ENCODE measurements at regions not wholly inside any gene's neighbourhood (a gene's known extent, or its start where the extent isn't known, plus 50 kb on each side); places are given as distances from the start of the nearest gene placed in this dataset.

GRCh38 chr2:220002251-220002650 lies 374.8 kb downstream of the SLC4A3 start:
- no peak for DNase-seq

DNA sequence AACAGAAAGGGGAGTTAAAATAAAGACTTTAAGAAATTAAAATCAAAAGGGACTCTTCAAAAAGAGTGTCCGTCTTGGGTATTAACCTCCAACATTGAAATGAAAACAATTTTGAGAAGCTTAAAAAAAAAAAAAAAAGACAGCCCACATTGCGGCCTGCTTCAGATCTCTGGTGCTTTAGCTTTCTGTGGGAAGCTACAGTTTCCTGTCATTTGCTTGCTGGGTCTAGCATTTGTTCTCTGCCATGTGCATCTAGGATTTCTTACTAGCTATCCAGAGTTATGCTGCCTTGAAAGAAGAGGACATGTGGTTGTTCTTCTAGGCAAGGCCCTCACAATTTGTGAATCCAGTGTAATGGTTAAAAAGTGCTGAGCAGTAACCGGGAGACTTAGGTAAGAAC lies 375.3 kb downstream of the SLC4A3 start:
- DNase-seq: no peak

- DNase-seq: no peak
Measured at GRCh38 chr2:220005362-220005761, 377.9 kb downstream of the SLC4A3 start.

- DNase-seq: no peak
Measured at GRCh38 chr2:220006152-220006621, 378.8 kb downstream of the SLC4A3 start.

GRCh38 chr2:220011859-220012258 lies 384.4 kb downstream of the SLC4A3 start:
- DNase-seq: no peak

- DNase-seq: no peak
Measured at GRCh38 chr2:220014961-220015360, 387.5 kb downstream of the SLC4A3 start.

DNA sequence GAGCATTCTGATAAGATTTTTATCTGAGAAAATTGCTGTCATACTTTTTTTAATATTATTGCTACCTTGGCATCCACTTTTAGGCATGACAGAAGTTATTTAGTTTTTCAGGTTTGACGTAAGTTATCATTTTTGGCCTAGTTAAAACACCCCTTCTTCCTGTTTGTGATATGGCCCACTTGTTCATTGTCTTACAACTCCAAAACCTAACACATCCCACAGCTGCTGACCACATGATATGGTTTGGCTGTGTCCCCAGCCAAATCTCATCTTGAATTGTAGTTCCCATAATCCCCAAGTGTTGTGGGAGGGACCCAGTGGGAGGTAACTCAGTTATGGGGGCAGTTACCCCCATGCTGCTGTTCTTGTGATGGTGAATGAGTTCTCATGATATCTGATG lies 388.1 kb downstream of the SLC4A3 start:
- DNase-seq: no peak

DNA sequence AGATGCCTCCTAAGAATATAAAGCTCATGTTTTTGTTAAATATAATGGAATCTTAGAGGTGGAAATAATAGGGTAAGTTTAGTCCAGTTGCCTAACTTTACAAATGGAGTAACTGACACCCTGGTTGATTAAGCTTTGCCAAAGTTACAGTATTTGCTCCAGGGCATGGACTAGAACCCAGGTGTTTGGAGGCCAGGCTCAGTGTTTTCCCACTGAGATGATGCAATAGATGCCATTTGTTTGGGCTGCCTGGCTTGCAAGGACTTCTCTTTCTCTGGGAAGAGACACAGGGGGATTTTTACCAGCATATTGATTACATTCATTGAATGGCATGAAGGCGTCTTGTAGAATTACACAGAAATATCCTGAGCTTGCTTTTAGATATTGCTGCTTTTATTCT lies 397.8 kb downstream of the SLC4A3 start:
- no peak for DNase-seq

DNA sequence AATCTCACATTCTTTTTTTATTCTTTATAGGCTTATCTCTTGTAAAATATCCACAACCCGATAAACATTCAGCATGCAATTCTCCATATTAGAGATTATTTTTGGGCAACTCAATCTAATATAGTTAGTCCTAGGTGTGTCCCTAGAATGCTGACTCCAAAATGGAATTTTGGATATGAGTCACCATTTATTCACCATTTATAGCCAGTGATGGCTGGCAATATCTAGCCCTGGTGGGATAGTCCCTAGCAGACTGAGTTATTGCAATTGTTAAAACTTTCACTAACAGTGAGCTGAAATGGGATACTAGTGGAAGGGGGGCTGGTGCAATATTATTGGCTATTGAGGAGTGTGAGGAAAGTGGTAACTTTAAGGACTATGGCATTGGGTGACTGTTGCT lies 401.6 kb downstream of the SLC4A3 start:
- DNase-seq: no peak

- no peak for DNase-seq
Measured at GRCh38 chr2:220033546-220033945, 406.1 kb downstream of the SLC4A3 start.

DNA sequence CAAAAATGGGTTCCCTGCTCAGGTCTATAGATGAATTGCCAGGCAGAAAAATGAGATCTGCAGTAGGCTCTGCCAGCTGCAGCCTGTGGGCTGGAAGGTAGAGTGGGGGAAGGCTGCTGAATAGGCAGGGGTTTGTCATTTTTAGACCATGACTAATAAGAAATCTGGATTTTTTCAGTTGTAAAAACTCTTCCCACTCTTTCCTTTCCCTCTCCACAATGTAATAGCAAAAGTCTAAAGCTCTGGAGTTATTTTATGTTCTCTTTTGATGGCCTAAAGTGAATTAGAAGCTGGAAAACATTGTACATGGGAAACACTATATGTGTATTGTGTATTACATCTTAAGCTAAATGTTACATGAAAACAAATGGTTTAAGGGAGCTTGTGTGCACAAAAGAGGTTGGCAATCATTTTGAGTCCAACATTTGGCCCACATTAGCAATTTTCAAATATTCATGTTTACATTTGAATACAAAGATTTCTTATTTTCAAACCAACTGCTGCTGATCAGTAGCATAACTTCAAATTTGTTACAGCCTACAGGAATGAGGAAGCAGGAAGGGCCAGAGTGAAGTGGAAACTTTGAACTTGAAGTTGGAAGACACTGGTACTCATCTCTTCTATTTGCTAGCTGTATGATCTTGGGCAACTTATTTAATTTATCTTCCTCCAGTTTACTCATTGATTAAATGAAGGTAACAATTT lies 407.1 kb downstream of the SLC4A3 start:
- no peak for DNase-seq

GRCh38 chr2:220036431-220036830 lies 409.0 kb downstream of the SLC4A3 start:
- DNase-seq: no peak

DNA sequence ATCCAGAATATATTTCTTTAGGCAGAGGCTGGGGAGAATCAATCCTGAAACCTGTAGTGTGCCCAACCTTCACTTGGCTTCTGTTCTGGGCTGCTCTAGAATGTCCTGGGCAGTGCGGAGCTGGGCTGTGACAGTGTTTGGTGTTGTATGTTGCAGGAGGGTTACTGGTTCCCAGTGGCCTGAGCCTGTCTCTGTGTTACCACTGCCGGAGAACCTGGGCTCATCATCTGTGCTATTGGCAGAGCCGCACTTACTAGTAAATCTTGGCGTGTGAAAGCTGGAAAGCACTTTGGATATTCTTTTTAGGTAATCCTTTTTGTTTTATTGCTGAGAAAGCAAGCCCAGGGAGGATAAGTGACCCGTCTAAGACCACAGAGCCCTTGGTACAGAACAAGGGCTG lies 412.9 kb downstream of the SLC4A3 start:
- DNase-seq: no peak

DNA sequence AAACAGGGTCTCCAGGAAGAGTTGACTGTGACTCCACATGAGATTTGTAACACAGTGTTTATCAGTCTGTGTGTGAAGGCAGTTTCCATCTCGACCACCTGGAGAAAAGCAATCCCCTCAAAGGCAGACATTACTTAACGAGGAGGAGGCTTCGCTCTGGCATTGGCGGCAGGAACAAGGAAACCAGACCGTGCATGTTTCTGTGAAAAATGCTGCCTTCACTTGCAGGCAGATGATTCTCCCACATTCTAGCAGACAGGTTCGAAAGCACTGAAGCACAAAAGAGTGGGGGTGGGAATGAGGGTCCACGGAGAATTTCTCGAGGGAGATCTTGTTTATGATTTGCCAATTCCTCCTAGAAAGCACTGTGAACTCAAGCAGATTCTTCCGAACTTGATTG lies 414.0 kb downstream of the SLC4A3 start:
- DNase-seq: no peak

- no peak for DNase-seq
Measured at GRCh38 chr2:220043155-220043989, 415.9 kb downstream of the SLC4A3 start.

DNA sequence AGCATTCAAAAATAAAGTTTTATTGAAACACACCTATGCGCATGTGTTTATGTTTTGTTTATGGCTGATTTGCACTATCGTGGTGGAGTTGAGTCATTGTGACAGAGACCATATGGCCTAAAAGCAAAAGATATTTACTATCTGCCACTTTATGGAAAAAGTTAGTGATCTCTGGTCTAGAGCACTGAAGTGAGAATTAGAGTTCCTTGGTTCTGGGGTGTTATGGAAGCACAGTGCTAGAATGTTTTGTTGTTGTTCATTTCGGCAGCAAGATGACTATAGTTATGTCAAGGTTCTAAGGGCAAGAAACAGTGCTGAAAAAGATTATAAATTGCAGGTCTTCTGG lies 416.5 kb downstream of the SLC4A3 start:
- no peak for DNase-seq

DNA sequence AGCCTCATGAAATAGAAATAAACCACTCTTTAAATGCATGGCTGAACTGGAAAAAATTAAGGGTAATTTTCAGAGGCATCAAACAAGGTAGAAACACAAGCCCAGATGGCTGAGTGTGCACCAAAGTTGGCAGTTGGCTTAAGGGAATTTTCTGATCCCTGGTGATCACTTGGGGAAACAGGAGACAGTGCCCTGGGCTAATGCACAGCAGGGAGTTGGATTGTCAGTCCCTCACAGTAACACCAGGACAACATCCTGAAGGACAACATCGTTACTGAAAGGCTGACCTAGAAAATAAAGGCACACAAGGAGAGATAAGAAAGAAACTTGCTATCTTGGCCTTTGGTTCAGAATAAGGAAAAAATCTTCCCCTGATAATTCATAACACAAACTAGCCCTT lies 417.0 kb downstream of the SLC4A3 start:
- DNase-seq: no peak

DNA sequence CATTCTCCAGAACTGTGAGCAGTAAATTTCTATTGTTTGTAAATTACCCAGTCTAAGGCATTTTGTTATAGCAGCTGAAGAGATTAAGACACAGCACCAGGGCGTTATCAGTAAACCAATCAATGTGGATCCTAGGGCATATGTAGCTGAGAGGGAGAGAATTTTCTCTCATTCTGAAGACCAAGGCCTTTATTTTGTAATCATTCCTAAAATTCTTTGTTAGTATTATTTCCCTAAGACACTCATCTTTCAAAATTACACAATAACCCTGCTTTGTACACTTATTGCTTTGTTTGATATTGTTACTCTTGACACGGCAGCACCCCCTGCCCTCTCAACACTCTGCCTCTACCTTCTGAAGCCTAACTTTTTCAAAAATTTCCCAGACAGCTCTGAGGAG lies 419.1 kb downstream of the SLC4A3 start:
- DNase-seq: no peak

GRCh38 chr2:220051716-220052115 lies 424.3 kb downstream of the SLC4A3 start:
- DNase-seq: no peak

DNA sequence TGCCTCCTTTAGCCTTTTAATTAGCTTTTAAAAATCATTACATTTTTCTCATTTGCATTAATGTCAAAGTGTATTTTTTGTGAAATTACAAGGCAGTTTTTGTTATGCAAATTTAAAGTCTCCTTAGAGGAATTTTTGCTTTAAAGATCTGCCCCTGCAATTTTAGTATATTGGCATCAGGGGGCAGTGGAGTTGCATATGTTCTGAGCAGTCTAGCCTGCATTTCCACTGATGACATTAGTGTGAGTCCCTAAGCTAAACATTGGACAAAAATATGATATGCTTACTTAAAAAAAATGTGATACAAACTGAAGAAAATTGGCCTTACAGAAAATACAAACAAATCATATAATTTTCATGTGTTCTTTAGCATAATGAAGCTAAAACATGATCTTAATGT lies 426.5 kb downstream of the SLC4A3 start:
- no peak for DNase-seq

- DNase-seq: no peak
Measured at GRCh38 chr2:220057391-220057790, 430.0 kb downstream of the SLC4A3 start.

- no peak for DNase-seq
Measured at GRCh38 chr2:220057916-220058315, 430.5 kb downstream of the SLC4A3 start.

DNA sequence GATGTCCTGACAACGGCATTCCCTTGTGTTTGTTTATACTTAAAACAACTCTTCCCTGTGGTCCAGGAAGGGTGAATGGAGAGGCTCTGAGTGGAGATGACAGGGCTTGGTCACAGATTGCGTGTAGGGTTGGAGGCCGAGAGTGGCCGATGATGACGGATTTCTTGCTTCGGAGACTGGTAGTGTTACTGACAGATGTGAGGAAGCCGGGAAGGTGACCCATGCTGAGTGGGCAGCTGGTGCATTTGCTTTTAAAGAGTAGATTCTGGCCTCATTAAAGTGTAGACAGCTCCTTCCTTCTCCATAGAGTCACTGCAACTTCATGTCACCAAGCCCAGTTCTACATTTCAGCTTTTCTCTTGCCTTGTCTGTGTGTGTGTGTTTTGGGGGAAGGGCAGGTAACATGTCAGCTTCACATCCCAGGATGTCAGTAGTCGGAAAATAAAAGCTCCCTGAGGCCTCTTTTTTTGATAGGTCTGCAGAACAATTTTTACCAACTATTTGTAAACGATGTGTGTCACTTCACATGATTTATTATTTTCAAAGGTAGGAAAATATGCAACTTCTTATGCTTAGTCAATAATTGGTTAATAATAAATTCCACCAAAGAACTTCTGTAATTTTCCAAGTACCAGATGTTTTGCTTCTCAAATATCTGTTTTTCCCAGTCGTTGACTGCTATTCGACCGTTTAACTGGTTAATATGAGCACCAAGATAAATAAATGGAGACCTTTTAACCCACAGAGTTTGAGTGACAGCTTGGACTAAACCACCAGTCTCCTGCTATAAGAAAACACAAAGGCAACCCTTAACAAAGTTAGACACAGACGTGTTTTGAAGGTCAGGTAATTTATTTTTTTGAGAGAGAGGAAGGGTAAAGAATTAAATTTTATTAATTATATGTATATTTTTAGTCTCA lies 436.9 kb downstream of the SLC4A3 start:
- no peak for DNase-seq
